KBM-7 (cell line): ENCODE measurements at regions not wholly inside any gene's neighbourhood (a gene's known extent, or its start where the extent isn't known, plus 50 kb on each side); places are given as distances from the start of the nearest gene placed in this dataset.
"Not testable (repeated sequence)": the region's sequence is repeated elsewhere in the genome, so short reads cannot be mapped to it uniquely, and the experiment has no call there.

Source experiments
- DNase-seq: peaks from one replicate; pipeline ENCODE4 v3.0.0-alpha.2; 2015
- in situ Hi-C: fragments of 300-500 bp; cut with MboI; formaldehyde crosslinking; loops from 2 replicates; pipeline ENCODE4 v1.14.3; 2020; ENCODE audit warnings: low sequenced_read_pairs, low pct_unique_long_range_greater_than_20kb, mixed read lengths

- in situ Hi-C loops, result no loop called here
- no peak for DNase-seq
Measured at GRCh38 chr1:30660241-30660640, 63.1 kb downstream of the MATN1 start.

GRCh38 chr1:30659702-30660101 is 63.7 kb downstream of the MATN1 start:
- in situ Hi-C loops, result no loop called here
- no peak for DNase-seq

DNA sequence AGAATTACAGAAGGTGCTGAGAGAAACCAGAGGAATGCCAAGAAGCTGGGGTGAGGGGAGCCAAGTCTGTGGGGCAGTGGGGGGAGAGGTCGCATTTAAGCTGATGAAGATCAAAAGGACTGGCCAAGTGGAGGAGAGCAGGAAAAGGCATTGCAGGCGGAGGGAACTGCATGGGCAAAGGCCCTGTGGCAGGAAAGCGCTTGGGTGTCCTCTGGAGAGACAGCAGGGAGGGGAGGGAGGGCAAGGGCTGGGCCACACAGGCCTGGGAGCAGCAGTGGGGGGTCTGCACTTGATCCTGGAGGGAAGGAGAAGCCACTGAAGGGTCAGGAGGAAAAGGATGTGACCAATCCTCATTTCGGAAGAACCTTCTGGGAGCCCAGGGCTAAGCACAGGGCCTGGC is 65.0 kb downstream of the MATN1 start:
- DNase-seq, in situ Hi-C loops: not testable (repeated sequence)

- in situ Hi-C loops, result no loop called here
- no peak for DNase-seq
Measured at GRCh38 chr1:30658014-30658336, 65.4 kb downstream of the MATN1 start.

- in situ Hi-C loops, result no loop called here
- DNase-seq, result no peak
Measured at GRCh38 chr1:30657131-30658013, 66.0 kb downstream of the MATN1 start.

DNA sequence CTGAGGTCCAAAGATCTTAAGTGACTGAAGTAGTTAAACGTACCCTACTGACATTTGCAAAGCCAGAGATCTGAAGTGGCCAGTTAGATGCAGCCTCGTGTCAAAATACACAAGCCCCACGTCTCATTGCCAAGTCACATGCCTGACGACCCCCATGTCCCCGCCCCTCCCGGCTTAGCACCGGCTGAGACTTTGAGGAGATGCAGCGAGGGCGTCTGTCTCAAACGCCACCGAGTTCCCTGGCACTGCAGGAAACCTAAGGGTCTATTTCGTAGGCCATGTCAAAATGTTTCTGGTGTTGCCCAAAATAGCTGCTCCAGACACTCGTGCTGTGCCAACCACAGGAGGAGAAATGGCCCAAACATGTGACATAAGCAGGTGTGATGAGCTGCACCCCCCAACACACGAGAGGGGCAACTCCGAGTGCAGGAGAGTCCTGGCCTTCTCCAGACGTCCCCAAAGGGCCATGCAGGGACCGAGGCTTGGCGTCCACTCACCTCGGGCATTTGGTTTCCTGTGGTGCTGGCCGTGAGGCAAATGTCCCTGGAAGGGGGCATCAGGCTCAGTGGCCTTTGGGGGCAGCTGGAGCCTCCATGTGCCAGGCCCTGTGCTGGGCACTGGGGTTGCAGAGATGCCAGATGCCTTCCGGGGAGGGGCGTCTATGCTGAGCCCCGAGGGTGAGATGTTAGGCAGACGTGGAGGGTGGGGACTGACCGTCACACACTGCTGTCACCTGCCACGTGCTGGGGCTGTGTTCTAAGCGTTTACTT is 67.0 kb downstream of the MATN1 start:
- no peak for DNase-seq
- in situ Hi-C loops, result no loop called here

DNA sequence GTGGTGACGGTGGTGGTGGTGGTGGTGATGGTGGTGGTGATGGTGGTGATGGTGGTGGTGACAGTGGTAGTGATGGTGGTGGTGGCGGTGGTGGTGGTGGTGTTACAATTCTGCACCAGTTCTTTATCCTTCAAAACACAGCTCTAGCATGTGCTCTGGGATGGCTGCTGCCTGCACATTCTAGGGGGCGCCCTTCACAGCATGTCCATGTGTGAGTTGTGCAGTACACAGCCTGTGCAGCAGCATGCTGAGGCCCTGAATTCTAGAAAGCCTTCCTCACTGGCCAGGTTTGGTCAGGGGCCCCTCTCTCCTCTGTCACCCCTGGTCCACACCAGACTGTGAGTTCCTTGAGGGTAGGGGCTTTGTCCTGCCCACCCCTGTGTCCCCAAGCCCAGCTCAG is 67.7 kb downstream of the MATN1 start:
- in situ Hi-C loops, result no loop called here
- no peak for DNase-seq

DNA sequence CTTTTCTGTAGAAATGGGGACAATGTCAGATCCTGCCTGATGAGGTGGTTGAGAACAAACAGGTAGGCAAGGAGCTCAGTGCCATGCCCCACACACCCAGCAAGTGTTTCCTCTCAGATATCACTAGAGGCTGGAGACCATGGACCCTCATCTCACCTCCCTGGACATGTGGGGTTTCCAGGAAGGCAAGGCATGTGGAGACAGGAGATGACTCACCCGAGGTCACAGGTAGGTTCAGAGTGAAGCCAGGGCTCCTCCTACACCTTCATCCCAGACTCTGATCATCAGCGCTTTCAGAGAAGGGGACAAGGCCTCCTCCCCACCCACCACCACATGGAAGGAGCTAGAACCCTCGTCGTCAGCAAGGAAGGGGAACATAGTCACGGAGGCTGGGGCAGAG is 69.2 kb downstream of the MATN1 start:
- DNase-seq, result no peak
- in situ Hi-C loops, result no loop called here

DNA sequence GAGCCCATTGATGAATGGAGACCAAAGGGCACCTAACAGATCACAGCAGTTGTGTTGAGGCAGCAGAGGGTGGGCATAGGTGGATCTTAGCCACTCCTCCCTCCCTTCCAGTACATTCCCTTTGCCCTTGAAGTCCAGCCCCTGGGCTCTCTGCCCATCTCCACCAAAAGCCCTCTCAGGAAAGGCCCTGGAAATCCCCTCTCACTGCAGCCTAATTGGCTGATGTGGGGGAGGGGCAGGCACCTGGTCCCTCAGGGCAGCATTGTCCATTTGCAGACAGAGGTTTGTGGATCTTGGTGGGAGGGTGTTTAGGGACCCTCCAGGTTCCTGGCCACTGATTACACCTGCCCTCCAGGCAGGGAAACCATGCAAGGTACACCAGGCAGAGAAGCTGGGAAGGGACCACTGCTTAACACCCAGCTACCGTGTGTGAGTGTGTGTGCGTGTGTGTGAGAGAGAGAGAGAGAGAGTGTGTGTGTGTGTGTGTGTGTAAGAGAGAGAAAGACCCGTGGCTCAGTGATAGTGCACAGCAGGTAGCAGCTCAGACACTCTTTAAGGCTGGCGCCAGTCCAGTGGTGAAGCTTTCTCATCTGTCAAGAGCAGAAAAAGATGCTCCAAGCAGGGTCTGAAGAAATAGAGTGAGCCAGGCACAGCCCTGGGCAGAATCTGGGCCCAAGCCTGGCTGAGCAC is 71.1 kb downstream of the MATN1 start:
- no peak for DNase-seq
- in situ Hi-C loops, result no loop called here

DNA sequence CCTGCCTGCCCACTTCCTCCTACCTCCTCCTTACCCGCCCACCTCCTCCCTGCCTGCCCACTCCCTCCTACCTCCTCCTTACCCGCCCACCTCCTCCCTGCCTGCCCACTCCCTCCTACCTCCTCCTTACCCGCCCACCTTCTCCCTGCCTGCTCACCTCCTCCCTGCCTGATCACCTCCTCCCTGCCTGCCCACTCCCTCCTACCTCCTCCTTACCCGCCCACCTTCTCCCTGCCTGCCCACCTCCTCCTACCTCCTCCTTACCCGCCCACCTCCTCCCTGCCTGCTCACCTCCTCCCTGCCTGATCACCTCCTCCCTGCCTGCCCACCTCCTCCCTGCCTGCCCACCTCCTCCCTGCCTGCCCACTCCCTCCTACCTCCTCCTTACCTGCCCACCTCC is 72.0 kb downstream of the MATN1 start:
- in situ Hi-C loops, DNase-seq: not testable (repeated sequence)

DNA sequence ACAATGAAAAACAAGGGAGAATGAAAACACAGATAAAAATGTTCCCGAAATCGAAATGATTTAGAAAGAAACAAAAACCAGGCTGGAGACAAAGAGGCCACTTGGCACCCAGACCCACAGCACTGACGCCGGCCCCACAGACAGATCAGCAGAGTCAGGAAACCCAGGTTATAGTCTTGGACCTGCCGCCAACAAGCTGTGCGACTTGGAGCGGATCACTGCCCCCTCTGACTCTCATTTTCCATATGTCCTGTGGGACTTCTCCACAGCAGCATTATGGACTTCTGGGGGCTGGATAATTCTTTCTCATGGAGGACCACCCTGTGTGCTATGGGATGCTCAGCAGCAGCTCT is 72.4 kb downstream of the MATN1 start:
- in situ Hi-C loops, result no loop called here
- no peak for DNase-seq

DNA sequence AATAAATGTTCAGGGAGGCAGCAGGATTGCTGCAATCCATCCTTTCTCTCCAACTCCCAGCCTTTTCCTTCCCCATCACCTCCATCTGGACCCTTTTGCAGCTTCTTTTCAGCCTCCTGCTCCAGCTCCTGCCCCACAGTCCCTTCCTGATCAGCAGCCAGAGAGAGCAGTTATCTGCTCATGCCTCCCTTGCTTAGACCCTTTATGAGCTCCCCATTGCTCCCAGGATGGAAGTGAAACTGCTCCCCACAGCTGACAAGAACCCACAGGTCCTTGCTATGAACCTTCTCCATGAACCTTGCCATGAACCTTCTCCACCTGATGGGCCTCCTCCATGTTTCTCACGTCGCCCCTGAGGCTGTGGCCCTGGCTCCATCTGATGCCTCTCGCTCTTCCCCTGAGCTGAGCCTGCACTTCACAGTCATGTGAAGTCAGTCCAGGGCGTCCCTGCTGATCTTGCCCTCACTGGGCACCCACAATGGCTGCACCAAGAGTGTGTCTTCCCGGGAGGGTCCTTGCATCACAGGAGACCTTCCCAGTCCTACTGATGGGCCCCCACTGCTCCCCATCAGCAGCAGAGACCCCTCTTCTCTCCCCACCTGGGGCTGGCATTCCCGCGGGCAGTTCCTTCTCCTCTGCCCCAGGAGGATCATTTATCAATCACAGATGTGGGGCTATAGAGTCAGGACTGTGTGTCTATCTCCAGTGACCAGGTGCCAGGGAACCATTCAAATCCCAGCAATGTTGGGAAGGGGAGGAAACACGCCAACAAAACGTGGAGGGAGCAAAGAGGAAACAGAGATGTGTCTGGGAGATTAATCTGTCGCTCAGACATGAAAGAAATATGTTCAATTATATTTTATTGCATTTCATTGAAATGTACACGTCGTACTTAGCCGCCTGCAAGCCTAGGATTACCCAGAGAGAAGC is 73.1 kb downstream of the MATN1 start:
- DNase-seq, result no peak
- in situ Hi-C loops, result no loop called here

DNA sequence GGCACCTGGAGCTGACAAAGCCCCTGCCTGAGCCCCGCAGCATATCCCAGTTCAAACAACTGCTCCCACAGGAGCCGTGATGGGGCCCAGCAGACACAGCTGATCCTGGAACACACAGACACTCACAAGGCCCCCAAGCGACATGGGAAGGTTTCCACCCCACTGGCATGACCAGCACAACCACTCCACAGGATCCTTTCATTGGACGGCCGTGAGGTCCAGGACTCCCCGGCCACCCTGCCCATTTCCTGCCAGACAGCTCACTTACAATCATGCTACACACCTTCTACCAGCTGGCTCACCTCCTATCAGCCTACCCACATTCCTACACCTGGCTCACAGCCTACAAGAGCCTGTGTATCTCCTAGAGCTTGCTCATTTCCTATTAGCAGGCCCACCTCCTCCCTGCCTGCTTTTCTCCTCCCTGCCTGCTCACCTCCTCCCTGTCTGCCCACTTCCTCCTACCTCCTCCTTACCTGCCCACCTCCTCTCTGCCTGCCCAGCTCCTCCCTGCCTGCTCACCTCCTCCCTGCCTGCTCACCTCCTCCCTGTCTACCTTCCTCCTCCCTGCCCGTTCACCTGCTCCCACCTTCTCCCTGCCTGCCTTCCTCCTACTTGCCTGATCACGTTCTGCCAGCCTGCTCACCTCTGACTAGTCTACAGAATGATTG is 73.9 kb downstream of the MATN1 start:
- no peak for DNase-seq

GRCh38 chr1:30648408-30649000 is 74.9 kb downstream of the MATN1 start:
- in situ Hi-C loops, result no loop called here
- no peak for DNase-seq

More for the DNA sequence above, 73.9 kb downstream of the MATN1 start:
- in situ Hi-C loops, result no loop called here

- in situ Hi-C loops, result no loop called here
- DNase-seq, result no peak
Measured at GRCh38 chr1:30645807-30646206, 77.6 kb downstream of the MATN1 start.

- in situ Hi-C loops, result no loop called here
- DNase-seq, result no peak
Measured at GRCh38 chr1:30642391-30643120, 80.8 kb downstream of the MATN1 start.

DNA sequence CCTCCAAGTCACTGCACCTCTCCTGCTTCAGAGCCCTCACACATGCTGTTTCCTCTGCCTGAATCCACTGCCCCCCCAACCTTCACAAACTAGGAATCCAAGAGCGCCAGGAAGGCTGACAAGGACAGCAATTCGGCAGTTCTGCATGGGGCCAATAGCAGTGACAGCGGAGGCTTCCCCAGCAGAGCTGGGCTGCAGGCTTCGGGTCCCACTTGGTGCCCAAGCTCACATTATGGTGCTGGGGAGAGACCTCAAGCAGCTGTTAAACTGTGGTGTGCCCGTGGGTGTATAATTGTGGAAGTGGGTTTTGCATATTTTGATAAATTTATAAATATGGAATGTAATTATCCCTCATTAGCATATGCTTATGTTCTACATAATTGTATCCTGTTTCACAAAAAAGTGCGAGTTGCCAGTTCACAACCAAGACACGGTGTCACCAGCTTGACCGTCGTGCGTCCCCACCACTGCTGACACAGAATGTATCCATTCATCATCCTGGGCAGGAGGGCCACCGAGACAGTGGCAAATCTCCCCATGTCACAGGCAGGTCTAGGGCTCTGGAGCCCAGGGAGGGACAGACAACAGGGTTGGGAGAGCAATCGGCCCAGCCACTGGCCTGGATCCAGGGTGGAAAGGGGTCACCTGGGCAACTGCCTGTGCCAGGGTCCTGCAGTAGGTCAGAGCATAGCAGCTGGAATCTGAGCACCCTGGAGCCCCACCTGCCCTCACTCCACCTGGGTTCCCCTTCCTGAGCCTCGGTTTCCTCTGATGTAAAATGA is 81.6 kb downstream of the MATN1 start:
- in situ Hi-C loops, result no loop called here
- no peak for DNase-seq
